ENCODE measurements at regions not wholly inside any gene's neighbourhood (a gene's known extent, or its start where the extent isn't known, plus 50 kb on each side); places are given as distances from the start of the nearest gene placed in this dataset.

GRCh38 chrX:20432048-20432447 lies 165.3 kb upstream of the RPS6KA3 start:
- TF ChIP-seq JUND (IDR thresholded peaks at IDR 0.05) (no peak), ZBTB33 (IDR thresholded peaks at IDR 0.05; ENCODE audit: extremely low read depth, insufficient replicate concordance, low read length) (no peak), CTCF (IDR thresholded peaks at IDR 0.05 in 2 of 3, conservative IDR thresholded peaks at IDR 0.05 in 1 of 3; ENCODE audit: borderline replicate concordance in 1 of 3, insufficient read depth in 1 of 3, low read depth in 2 of 3, low read length in 2 of 3) (no peak), RAD21 (IDR thresholded peaks at IDR 0.05; ENCODE audit: low read depth) (no peak)
